GM19455 (cell line): ENCODE measurements at regions not wholly inside any gene's neighbourhood (a gene's known extent, or its start where the extent isn't known, plus 50 kb on each side); places are given as distances from the start of the nearest gene placed in this dataset.

Experiments
- ATAC-seq: cut with Tn5 transposase; IDR thresholded peaks from one replicate; pipeline ENCODE4 v1.9.1; 2021; ENCODE audit not compliant: unreplicated experiment

DNA sequence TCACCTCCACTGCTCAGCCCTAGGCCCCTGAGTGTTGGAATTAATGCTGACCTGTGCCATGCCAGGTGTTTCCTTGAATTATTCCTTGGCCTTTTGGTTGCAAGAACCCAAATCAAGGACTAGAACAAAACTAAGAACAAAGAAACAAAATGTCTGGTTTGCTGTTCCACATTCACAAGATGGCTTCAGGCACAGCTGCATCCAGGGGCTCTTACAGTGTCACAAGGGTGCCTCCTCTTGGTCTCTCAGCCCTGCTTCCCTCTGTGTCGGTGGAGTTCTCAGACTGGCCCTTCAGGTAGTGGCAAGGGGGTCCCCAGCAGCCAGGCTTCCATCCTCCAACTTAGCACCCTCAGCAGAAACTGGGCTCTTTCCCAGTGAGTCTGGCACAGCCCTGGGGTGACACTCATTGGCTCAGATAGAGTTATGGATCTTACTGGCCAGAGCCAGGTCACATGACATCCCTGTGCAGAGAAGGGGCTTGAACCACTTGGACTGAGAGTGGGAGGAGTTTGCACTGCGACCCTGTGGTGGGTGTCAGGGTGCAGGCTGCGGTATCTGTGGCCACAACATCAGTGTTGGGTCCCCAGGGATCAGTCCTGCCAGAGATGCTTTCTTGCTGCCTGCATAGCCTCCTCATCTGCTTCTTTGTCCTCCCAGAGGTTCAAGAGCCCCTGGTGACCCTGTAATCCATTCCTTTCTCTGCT, 427.7 kb upstream of the SULF2 start:
- ATAC-seq, result no peak

DNA sequence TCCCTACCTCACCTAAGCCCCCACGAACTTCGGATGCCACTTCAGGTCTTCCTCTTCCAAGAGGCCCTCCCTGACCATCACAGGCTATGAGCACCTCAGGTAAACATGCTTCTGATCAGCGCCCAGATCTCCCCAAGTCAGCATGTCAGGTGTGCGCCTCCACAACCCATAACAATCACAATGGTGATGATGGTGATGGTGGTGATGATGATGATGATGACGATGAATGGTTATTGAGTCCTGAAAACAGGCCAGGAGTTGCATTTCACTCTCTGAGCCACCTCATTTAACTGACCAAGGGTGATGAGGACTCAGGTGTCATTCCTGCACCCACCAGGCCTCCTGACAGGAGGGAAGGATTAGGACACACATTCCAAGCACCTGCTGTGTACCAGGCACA, 426.6 kb upstream of the SULF2 start:
- no peak for ATAC-seq

DNA sequence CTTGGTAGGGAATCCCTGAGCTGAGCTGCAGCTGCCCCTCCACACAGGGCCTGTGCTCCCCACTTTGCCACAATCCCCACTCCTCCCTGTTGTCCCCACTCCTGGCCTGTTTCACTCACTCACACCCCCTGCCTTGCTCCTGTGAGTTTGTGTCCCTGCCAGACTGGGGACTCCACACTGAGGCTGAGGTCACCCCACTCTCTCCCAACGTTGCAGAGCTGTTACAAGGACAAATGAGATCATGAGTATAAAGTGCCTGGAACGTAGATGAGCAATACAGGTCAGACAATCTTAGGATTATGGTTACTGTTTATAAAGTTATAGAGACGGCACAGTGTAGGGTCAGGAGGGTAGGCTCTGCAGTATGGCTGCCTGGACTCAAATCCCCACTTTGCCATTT, 426.0 kb upstream of the SULF2 start:
- ATAC-seq, result no peak

DNA sequence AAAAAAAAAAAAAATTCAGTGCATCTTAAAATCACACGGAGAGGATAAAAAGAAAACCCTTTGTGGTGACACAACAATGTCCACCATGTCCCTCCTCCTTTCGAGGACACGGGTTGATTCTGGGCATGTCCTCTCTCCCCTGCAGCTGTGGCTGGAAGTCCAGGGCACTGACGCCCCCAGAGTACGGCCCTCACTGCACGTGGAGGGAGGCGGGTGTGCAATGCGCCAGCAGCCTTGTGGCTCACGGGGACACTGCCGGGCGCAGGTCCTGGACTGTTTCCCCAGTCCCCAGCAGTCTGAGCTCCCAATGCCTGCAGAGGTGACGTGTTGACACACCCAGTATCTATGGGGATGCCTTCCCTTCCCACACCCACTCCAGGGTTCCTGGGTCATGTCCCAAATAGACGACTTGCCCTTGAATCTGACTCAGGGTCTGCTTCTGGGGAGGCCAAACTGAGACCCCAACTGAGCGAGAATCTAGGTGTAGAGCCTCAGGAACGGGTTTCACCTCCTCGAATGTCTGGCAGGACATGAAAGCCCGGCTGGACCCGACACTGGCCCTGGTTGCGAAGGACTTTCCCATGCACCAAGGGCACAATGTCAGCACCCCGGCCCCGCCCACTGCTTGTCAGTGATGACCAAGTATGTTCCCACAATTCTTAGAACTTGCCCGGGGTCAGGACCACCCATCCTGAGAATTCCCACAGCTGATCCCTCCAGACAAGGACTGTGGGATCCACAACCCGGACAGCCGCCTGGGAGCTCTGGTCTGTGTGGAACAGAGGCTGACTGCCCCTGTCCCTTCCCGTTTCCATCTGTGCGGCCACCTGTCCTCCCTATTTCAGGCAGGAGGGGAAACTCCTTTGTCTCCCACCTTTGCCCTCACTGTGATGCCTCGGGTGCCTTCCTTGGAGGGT, 425.1 kb upstream of the SULF2 start:
- no peak for ATAC-seq

DNA sequence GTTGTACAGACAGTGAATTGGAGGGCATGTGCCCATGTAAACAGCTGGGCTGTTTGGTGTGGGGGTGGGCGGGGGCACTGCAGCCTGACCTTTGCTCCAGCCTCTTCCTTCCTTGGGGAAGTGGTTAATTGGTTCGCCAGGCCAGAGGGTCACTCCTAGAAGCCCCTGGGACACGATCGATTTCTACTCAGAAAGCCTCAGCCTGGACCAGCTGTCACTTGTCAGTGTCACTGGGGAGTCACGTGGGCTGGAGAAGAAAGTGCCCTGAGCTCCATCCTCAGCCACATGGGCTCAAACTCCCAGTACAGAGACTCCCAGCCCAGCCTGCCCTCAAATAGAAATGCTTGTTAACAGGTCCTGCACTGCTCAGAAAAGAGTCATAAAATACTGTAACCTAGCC, 423.8 kb upstream of the SULF2 start:
- no peak for ATAC-seq

DNA sequence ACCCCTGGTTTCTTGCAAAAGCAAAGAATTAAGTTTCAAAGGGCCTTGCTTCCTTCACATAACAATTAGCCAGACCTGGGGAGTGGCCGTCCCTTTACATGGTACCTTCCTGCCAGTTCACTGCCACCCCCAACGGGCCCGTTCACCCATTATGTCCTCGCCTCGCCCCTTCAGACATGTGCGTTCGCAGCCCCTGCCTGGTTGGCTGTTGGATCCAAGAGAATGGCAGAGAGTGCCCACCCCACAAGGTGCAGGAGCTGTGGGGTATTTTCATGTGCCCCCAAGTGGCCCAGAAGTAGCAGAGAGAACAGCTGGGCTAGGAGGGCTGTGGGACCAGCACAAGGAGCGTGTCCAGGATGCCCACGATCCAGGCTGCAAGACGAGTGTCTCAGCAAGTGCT, 422.9 kb upstream of the SULF2 start:
- no peak for ATAC-seq

DNA sequence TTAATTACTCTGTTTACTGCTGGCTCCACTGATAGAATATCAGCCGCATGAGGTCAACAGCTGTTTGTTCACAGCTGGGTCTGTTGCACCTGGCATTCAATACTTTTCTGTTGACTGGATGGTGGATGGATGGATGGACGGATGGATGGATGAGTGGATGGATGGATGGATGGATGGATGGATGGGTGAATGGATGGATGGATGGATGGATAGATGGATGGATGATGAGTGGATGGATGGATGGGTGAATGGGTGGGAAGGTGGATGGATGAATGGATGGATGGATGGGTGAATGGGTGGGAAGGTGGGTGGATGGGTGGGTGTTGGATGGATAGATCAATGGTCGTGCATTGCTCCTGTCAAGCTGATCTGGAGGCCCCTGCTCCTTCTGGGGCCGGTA, 422.2 kb upstream of the SULF2 start:
- no peak for ATAC-seq

DNA sequence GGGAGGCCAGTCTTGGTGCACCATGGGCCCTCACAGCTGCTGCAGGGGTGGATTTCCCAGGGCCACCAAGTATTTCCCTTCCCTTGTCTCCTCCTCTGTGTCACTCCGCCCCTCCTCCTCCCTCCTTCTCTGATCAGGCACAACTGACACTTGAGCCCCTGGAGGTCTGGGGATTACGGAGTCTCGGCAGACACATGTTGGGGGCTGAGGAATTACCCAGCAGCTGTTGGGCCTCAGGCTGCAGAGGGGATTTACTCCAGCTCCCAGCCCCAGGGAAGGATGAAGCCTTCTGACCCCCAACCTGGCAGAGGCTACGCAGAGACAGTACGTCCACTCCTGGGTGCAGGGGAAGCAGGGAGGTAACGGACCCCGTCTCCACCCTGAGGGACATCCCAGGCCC, 420.5 kb upstream of the SULF2 start:
- ATAC-seq, result no peak

DNA sequence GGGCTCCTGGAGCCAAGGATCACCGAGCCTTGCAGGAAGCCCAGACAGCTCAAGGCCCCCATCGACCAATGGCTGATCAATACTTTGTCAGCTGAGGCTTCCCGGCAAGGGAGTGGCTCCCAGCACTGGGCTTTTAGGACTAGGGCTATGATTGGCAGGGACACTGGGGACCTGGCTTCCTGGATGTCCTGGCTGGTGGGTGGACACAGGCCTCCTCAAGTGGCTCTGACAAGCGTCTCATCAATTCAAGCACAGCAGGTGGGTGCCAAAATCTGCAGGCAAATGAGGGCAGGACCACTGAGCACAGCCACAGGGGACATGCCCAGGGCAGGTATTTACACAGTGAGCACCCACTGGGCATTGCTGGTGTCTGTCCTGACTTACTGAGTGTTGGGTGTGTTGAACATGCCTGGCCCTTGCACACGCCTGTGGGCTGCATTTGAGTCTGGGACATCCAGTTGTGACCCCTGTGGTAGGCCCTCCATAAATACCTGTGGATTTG, 420.1 kb upstream of the SULF2 start:
- ATAC-seq, result no peak

DNA sequence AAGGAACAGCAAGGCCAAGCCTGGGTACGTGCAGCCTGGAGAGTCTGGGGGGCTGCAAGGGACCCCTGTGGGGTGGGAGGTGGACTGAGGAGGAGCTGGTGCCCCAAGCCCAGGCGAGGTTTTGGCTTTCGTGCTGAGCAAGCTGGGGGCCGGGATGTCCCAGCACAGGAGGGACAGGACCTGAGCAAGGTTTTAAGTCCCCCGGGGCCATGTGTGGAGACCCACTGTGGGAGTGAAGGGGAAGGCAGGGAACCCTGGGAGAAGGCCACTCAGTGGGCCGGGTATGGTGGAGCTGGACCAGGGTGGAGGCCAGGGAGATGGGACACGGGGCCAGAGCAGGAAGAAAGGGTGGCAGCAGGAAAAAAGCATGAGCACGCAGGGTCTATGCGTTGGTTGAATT, 419.2 kb upstream of the SULF2 start:
- ATAC-seq, result no peak

DNA sequence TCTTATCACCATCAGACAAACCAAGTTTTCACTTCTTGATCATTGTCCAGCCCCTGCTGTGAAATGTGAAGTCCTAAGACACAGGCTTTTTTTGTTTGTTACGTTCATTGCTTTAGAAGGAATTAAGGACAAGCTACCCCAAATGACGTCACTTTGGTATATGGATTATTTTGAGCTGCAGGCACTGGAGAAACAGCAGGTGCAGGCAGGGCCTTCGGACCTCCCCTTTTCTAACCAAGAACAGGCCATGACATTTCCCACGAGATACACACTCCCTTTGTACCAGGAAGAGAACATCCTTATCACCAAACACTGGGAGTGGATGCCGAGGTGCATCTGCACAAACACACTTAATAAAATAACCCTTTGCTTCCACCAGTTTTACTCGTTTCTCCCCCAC, 418.0 kb upstream of the SULF2 start:
- ATAC-seq, result no peak

DNA sequence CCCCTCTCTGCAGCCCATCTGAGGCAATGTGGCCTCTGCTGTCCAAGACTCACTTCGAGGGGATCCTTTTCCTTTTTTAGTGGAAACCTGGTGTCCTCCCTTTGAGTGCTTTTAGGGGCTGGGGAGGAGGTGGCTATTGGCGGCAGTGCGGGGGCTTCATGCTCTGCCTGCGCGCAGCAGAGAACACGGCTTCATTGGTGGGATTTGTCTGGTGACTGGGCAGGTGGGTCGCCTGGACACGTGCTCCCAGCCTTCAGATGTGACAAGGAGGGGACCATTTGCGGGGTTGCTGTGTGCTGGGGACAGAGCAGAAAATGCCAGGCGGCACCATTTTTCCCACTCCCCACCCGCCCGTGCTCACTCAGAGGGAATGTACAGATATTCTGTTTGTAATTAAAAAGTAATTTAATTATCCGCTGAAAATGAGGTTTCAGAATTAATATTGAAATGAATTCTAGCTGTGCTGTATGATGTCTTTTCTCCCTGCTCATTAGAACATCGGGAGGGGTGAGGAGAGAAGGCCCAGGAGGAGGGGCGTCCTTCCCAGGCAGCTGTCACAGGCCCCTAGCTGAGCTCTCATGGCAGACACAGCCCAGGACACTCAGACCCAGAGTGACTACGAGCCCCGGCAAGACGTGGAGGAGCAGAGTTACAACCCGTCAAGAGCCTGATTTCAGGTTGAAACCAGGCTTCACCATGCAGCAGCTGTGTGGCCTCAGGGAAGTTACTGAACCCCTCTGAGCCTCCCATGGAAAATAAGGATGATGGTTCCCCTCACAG, 417.2 kb upstream of the SULF2 start:
- ATAC-seq, result no peak

DNA sequence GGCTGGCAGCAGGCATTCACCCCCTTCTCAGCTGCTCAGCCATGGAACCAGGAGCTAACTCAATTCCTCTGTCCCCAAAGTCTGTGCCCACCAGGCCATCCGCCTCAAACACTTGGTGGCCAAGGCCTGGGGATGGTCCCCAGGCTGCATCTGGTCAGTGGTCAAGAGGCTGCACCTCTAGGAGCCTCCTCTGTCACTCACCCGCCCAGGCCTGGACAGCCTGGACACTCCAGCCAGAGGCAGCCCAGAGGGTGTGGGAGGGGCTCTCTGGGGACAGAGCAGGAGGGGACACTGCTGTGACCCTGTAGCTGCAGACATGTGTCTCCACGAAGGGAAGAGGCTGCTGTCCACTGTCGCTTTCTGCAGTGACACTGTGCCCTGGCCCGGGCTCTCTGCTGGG, 416.6 kb upstream of the SULF2 start:
- no peak for ATAC-seq

DNA sequence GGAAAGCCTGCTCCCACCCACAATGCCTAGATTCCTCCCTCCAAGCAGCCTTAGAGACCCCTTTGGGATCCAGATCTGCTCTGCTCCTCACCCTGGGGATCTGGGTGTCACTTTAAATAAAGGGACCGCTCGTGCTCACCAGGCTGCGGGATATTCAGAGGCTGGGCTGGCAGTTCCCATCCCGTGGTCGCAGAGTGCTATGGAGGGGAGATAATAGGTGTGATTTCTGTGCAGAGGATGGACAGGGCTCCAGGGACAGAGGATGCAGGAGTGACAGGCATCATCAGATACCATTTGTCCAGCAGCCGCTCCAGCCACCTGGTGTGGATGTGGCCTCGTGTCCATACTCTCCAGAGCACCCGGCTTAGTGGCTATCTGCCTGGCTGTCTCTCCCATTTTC, 415.9 kb upstream of the SULF2 start:
- ATAC-seq, result no peak

DNA sequence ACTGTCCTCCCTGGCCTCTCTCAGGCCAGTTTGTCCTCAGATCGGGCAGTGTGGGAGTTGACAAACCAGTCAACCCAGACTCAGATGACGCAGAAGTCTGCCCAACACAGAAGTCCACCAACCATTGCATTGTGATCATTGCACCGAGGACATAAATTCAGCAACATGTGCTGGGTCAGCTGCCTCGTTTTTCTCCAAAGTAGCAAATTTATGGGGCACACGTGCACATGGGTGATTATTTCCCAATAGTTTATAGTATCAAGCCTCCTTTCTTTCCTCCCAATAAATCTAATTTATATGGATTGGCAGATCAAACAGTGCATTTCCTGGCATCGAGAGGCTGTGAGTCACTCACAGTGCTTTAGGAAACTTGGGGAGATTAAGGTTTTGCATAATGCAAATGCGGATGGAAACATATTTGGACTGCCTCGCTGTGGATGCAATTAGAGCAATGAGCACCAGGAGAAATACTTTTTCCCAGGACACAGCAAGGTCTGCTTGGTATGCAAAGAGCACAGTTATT, 413.7 kb upstream of the SULF2 start:
- no peak for ATAC-seq

DNA sequence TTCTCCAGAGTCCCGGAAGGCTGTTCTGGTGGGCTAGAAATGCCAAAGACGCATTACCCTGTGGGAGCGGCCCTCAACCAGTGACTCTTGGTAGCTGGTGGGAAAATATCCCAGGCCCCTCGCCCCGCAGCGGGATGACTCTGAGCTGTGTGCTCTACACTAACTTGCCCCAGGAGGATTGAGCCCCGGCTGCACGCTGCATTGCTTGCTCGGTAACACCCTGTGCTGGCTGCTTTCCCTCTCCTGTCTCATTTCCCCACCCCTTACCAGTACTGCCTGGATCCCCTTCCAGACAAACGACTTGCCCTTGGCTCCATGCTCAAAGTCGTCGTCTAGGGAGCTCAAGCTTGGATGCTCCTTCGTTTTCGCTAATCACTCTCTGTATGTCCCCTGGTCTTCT, 411.8 kb upstream of the SULF2 start:
- ATAC-seq, result no peak

DNA sequence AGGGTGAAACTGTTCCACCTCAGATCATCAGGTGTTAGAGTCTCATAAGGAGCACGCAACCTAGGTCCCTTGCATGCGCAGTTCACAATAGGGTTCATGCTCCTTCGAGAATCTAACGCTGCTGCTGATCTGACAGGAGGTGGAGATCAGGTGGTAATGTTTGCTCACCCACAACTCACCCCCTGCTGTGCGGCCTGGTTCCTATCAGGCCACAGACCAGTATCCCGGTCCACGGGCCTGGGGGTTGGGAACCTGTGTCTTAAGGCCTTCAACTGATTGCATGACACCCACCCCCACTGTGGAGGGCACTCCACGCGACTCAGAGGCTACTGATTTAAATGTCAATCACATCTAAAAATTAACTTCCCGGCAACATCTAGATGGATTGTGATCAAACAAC, 411.2 kb upstream of the SULF2 start:
- ATAC-seq, result no peak

DNA sequence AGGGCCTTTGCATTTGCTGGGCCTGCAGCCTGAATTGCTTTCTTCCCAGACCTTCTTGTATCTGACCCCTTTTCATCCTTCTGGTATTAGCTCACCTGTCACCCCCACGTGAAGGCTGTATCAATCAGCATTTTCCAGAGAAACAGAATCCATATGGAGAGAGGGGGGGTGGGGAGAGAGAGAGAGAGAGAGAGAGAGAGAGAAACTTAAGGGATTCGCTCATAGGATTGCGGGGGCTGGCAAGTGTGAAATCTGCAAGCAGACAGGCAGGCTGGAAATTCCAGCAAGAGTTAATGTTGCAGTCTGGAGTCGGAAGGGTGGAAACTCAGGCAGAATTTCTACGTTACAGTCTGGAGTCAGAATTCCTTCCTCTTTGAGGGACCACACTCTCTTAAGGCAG, 410.7 kb upstream of the SULF2 start:
- no peak for ATAC-seq

DNA sequence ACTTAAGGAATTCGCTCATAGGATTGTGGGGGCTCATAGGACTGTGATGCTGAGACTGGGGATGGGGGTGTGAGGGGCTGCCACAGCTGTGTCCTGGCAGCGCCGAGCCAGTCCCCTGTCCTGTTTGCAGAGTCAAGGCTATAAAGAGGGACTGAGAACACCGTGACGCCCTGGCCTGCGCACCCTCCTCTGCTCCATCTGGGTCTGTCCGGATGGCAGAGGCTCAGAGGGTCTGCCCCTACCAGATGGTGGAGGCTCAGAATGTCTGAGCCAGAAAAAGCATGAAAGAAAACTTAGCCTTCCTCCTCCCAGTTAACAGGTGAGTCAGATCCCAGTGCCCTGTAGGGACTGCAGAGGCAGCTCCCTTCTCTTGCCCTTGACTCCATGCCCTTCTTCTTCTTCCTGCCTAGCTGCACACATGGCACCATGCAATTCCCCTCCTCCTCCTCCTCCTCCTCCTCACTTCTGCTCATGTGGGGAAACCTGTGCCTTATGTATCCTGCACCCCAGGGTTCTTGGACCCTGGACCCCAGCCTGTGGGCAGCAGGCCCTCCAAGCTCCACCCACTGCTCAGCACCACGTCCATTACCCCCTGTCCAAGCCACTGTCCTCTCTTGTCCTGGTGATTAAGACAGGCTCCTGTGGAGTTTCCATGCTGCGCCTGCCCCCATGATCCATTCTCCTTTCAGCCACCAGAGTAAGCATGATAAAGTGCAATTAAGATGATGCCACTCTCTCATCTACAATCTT, 410.0 kb upstream of the SULF2 start:
- ATAC-seq, result no peak

DNA sequence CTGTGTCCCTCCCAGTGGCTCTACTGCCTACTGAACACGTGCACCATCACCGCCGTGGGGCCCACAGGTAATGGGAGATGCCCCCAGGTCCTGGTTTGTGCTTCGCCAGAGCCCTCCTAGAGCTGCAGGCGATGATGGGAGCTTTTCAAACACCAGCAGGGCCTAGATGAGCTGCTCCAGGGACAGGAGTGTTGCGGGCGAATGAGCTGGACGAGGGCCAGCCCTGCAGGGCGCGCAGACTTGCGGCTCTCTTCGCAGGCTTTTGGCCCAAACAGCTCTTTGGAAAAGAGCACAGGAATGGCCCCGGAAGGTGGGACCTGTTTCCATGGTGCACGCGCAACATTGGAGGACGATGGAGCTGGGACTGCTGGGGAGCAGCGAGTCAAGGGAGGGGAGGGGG, 409.3 kb upstream of the SULF2 start:
- ATAC-seq, result no peak
